ENCODE measurements at regions not wholly inside any gene's neighbourhood (a gene's known extent, or its start where the extent isn't known, plus 50 kb on each side); places are given as distances from the start of the nearest gene placed in this dataset.

- POLR2A ChIA-PET, result no interaction called here
- no peak overlapping the region for H3K4me2 ChIP-seq
These were observed 236.9 kb upstream of the DDHD1 start for GRCh38 chr14:53390008-53390407.

GRCh38 chr14:53389202-53389601 lies 236.1 kb upstream of the DDHD1 start:
- FAIRE-seq (no peak), DNase-seq (ENCODE audit: low read depth in 1 of 2, low spot score in 1 of 2) (no peak), ATAC-seq (no peak)
- Histone ChIP-seq H3K4me2 (no peak overlapping the region), H3K9me3 (no peaks in the 10 kb centered on the region), H3K4me3 (no peak overlapping the region), H3K27ac (no peak overlapping the region), H3K4me1 (no peaks in the 10 kb centered on the region)
- ChIA-PET CTCF (interaction anchor here (0.7 to 1.5 kb wide), 4 partner anchors 9 to 959 kb away, joined by 3 to 4 read pairs (median 4); no protein-coding TSS in a partner anchor), POLR2A (no interaction called here)
- WGBS (ENCODE audit: missing lambda C conversion rate), result 10% methylated on average over 1 of the region's 1 CpG
- no peak for TF ChIP-seq HDAC2 (IDR thresholded peaks at IDR 0.05)
- TF ChIP-seq JUN (IDR thresholded peaks at IDR 0.05), result no peak
- no peak for TF ChIP-seq RARB (CRISPR knock-in tag; IDR thresholded peaks at IDR 0.05)
- no peak for TF ChIP-seq USF2 (IDR thresholded peaks at IDR 0.05)
- TF ChIP-seq ZNF302 (CRISPR knock-in tag; IDR thresholded peaks at IDR 0.05), result no peak
- TF ChIP-seq CEBPB (IDR thresholded peaks at IDR 0.05), result no peak
- no peak for TF ChIP-seq CTCF (IDR thresholded peaks at IDR 0.05)
- no peak for TF ChIP-seq CBX8 (IDR thresholded peaks at IDR 0.05)
- no peak for TF ChIP-seq HOXB5 (CRISPR knock-in tag; IDR thresholded peaks at IDR 0.05)
- TF ChIP-seq TP53 (CRISPR knock-in tag; IDR thresholded peaks at IDR 0.05), result no peak
- TF ChIP-seq CHD2 (IDR thresholded peaks at IDR 0.05; ENCODE audit: low read length, partially characterized antibody), result no peak
- no peak for TF ChIP-seq ZC3H11A (IDR thresholded peaks at IDR 0.05)
- no peak for TF ChIP-seq PHF8 (IDR thresholded peaks at IDR 0.05; ENCODE audit: borderline replicate concordance, low read depth)

More at GRCh38 chr14:53390008-53390407, 236.9 kb upstream of the DDHD1 start:
- TF ChIP-seq RCOR1 (IDR thresholded peaks at IDR 0.05; ENCODE audit: low read depth, low read length), result no peak
- TF ChIP-seq USF2 (IDR thresholded peaks at IDR 0.05), result no peak
- no peak for TF ChIP-seq BHLHE40 (IDR thresholded peaks at IDR 0.05; ENCODE audit: low read depth, low read length)
- TF ChIP-seq FOSL2 (IDR thresholded peaks at IDR 0.05), result no peak
- no peak for TF ChIP-seq FOSL2 (CRISPR knock-in tag; IDR thresholded peaks at IDR 0.05)
- no peak for TF ChIP-seq CBX8 (IDR thresholded peaks at IDR 0.05)
- no peak for TF ChIP-seq TFCP2L1 (CRISPR knock-in tag; IDR thresholded peaks at IDR 0.05)
- TF ChIP-seq ZC3H11A (IDR thresholded peaks at IDR 0.05), result no peak
- TF ChIP-seq PBX3 (IDR thresholded peaks at IDR 0.05), result no peak
- TF ChIP-seq ESRRA (IDR thresholded peaks at IDR 0.05; ENCODE audit: borderline replicate concordance, low read length), result no peak
- no peak for TF ChIP-seq NFE2L2 (conservative IDR thresholded peaks at IDR 0.05; ENCODE audit: low read length)
- no peak for TF ChIP-seq HOXB5 (CRISPR knock-in tag; IDR thresholded peaks at IDR 0.05)
- TF ChIP-seq JUN (IDR thresholded peaks at IDR 0.05), result no peak
- TF ChIP-seq HOXB13 (CRISPR knock-in tag; IDR thresholded peaks at IDR 0.05; ENCODE audit: low read depth), result no peak
- no peak for TF ChIP-seq SREBF2 (IDR thresholded peaks at IDR 0.05)
- no peak for TF ChIP-seq E2F6 (IDR thresholded peaks at IDR 0.05; ENCODE audit: borderline replicate concordance, low read depth)
- TF ChIP-seq EHMT2 (IDR thresholded peaks at IDR 0.05; ENCODE audit: low read depth), result no peak
- TF ChIP-seq FOSB (CRISPR knock-in tag; IDR thresholded peaks at IDR 0.05), result no peak
- TF ChIP-seq RFX5 (IDR thresholded peaks at IDR 0.05), result no peak
- no peak for TF ChIP-seq HOXA7 (CRISPR knock-in tag; IDR thresholded peaks at IDR 0.05)
- TF ChIP-seq REST (IDR thresholded peaks at IDR 0.05), result no peak
- Histone ChIP-seq H3K4me3 (no peak overlapping the region), H3K27ac (no peak overlapping the region), H3K9me3 (no peaks in the 10 kb centered on the region), H3K4me1 (no peaks in the 10 kb centered on the region)
- FAIRE-seq, result no peak
- DNase-seq (ENCODE audit: low read depth in 1 of 2, low spot score in 1 of 2), result no peak
- CTCF ChIA-PET, result interaction anchor here (0.7 to 1.5 kb wide), 4 partner anchors 15 to 694 kb away, joined by 3 to 6 read pairs (median 4); no protein-coding TSS in a partner anchor
- 51% methylated on average over 7 of the region's 7 CpGs for WGBS (ENCODE audit: missing lambda C conversion rate)
- no peak for ATAC-seq

All from A549 (cell line).